Body of pancreas (tissue), 4 donors: ENCODE measurements at regions not wholly inside any gene's neighbourhood (a gene's known extent, or its start where the extent isn't known, plus 50 kb on each side); places are given as distances from the start of the nearest gene placed in this dataset.

Experiments used
- ATAC-seq: fragments of 150-250 bp; one replicate; pipeline ENCODE4 v1.9.1; 2016
- DNase-seq, 4 donors: peaks; one replicate each; pipeline ENCODE4 v3.0.0-alpha.2; 2019
- H3K27ac ChIP-seq, 4 donors: fragments of 200-600 bp; sonication (generic); 1 replicate in 3 of 4; 2 replicates in 1 of 4; pipeline versions ENCODE4 v1.5.1 to v1.6.1; 2016 to 2019; ENCODE audit warnings: mild to moderate bottlenecking in 1 of 4, mixed read lengths in 1 of 4, moderate library complexity in 1 of 4
- H3K27me3 ChIP-seq, 2 donors: fragments of 200-600 bp; sonication (generic); one replicate each; pipeline ENCODE4 v1.6.0; 2016; ENCODE audit warnings: mild to moderate bottlenecking in 1 of 2
- H3K36me3 ChIP-seq, 2 donors: fragments of 200-600 bp; sonication (generic); replicated peaks in 1 of 2; 2 replicates each; pipeline ENCODE4 v1.5.1; 2016; ENCODE audit warnings: low read depth in 2 of 2; ENCODE audit not compliant: insufficient read depth in 1 of 2
- H3K4me1 ChIP-seq: fragments of 200-600 bp; sonication (generic); one replicate; pipeline ENCODE4 v1.6.0; 2016
- H3K4me3 ChIP-seq, 2 donors: fragments of 200-600 bp; sonication (generic); 1 replicate in 1 of 2; 2 replicates in 1 of 2; pipeline ENCODE4 v1.5.1; 2016 to 2019
- H3K9me3 ChIP-seq, 3 donors: fragments of 200-600 bp; sonication (generic); 1 replicate in 2 of 3; 2 replicates in 1 of 3; pipeline ENCODE4 v1.5.1; 2016
- CTCF ChIP-seq, 7 experiments: fragments of 450-650 bp in 4 of 7; fragments of 200-600 bp in 3 of 7; sonication (generic) in 3 of 7; IDR thresholded peaks; one replicate each; pipeline ENCODE4 v1.5.1; 2016 to 2019; ENCODE audit warnings: antibody characterized with exemption in 7 of 7
- POLR2A ChIP-seq, 3 donors: fragments of 450-650 bp; IDR thresholded peaks; one replicate each; pipeline ENCODE4 v1.6.1; 2016; ENCODE audit warnings: antibody characterized with exemption in 3 of 3, mild to moderate bottlenecking in 2 of 3
- WGBS, 2 donors: methylation state at CpG; one replicate each; pipeline ENCODE4 v1.1.5; 2017; 5-methylcytosine and 5-hydroxymethylcytosine counted together
- intact Hi-C: fragments of 100-400 bp; cut with DNase I; formaldehyde crosslinking; loops from one replicate; pipeline ENCODE4 v1.15.1; 2023

GRCh38 chr4:31071508-31072486, 351.6 kb downstream of the PCDH7 start:
- no peaks in the 10 kb centered on the region for H3K9me3 ChIP-seq
- DNase-seq (no peak), ATAC-seq (no peak)
- H3K36me3 ChIP-seq = no peaks in the 10 kb centered on the region
- TF ChIP-seq CTCF (IDR thresholded peaks at IDR 0.05) (no peak), POLR2A (IDR thresholded peaks at IDR 0.05) (no peak)
- intact Hi-C loops = no loop called here
- WGBS, 2 donors = 58 to 66% methylated on average over 3 of the region's 3 CpGs
- H3K27ac ChIP-seq = no peak overlapping the region
- no peak overlapping the region for H3K4me3 ChIP-seq
- H3K4me1 ChIP-seq = no peaks in the 10 kb centered on the region
- H3K27me3 ChIP-seq = no peaks in the 10 kb centered on the region

- H3K4me1 ChIP-seq = no peaks in the 10 kb centered on the region
- no peak for ATAC-seq
- no peaks in the 10 kb centered on the region for H3K9me3 ChIP-seq
- H3K27ac ChIP-seq = no peak overlapping the region
- no peaks in the 10 kb centered on the region for H3K27me3 ChIP-seq
- 0 to 28% methylated on average over 1 of the region's 1 CpG for WGBS, 2 donors
- intact Hi-C loops = no loop called here
- H3K4me3 ChIP-seq = no peak overlapping the region
- H3K36me3 ChIP-seq = no peaks in the 10 kb centered on the region
- no peak for TF ChIP-seq POLR2A (IDR thresholded peaks at IDR 0.05)
- no peak for TF ChIP-seq CTCF (IDR thresholded peaks at IDR 0.05)
- no peak for DNase-seq
Observed at GRCh38 chr4:31075969-31076368, 355.8 kb downstream of the PCDH7 start.

- no peak for TF ChIP-seq POLR2A (IDR thresholded peaks at IDR 0.05)
- no peak for TF ChIP-seq CTCF (IDR thresholded peaks at IDR 0.05)
- intact Hi-C loops = no loop called here
Observed at GRCh38 chr4:31078661-31079060, 358.5 kb downstream of the PCDH7 start.

GRCh38 chr4:31080887-31081286, 360.7 kb downstream of the PCDH7 start:
- Histone ChIP-seq H3K36me3 (no peaks in the 10 kb centered on the region), H3K9me3 (no peaks in the 10 kb centered on the region), H3K4me1 (no peaks in the 10 kb centered on the region), H3K4me3 (no peak overlapping the region), H3K27me3 (no peaks in the 10 kb centered on the region), H3K27ac (no peak overlapping the region)
- no peak for ATAC-seq
- intact Hi-C loops = no loop called here
- DNase-seq = no peak
- 73 to 81% methylated on average over 3 of the region's 3 CpGs for WGBS, 2 donors
- TF ChIP-seq CTCF (IDR thresholded peaks at IDR 0.05) (no peak), POLR2A (IDR thresholded peaks at IDR 0.05) (no peak)

More at GRCh38 chr4:31078661-31079060, 358.5 kb downstream of the PCDH7 start:
- Histone ChIP-seq H3K36me3 (no peaks in the 10 kb centered on the region), H3K27ac (no peak overlapping the region), H3K27me3 (no peaks in the 10 kb centered on the region), H3K4me3 (no peak overlapping the region), H3K9me3 (no peaks in the 10 kb centered on the region), H3K4me1 (no peaks in the 10 kb centered on the region)
- ATAC-seq (no peak), DNase-seq (no peak)
- WGBS, 2 donors = 71 to 78% methylated on average over 1 of the region's 1 CpG

GRCh38 chr4:31081366-31081765, 361.2 kb downstream of the PCDH7 start:
- ATAC-seq = no peak
- Histone ChIP-seq H3K9me3 (no peaks in the 10 kb centered on the region), H3K27ac (no peak overlapping the region), H3K4me1 (no peaks in the 10 kb centered on the region), H3K27me3 (no peaks in the 10 kb centered on the region), H3K4me3 (no peak overlapping the region), H3K36me3 (no peaks in the 10 kb centered on the region)
- no peak for DNase-seq
- no peak for TF ChIP-seq CTCF (IDR thresholded peaks at IDR 0.05)
- intact Hi-C loops = no loop called here
